ENCODE measurements at regions not wholly inside any gene's neighbourhood (a gene's known extent, or its start where the extent isn't known, plus 50 kb on each side); places are given as distances from the start of the nearest gene placed in this dataset.

GRCh38 chr6:165869526-165869925, 206.5 kb upstream of the PDE10A start:
- DNase-seq (ENCODE audit: low spot score), result no peak
- Histone ChIP-seq H3K36me3 (ENCODE audit: control insufficient read depth in 4 of 4, insufficient read depth in 3 of 4, low read depth in 1 of 4, low read length in 3 of 4) (no peaks in the 10 kb centered on the region), H3K9me3 (ENCODE audit: control insufficient read depth in 4 of 4, low read length in 3 of 4) (peaks cover 0 to 11% (median 4%) of the 10 kb centered on the region in 4 donors), H3K4me3 (ENCODE audit: low read depth in 1 of 3, low read length in 3 of 3) (no peak overlapping the region), H3K4me1 (ENCODE audit: control insufficient read depth in 4 of 4, insufficient read depth in 4 of 4, low read length in 3 of 4) (no peaks in the 10 kb centered on the region), H3K27ac (ENCODE audit: low read depth in 1 of 2, low read length in 2 of 2) (no peak overlapping the region), H3K9ac (ENCODE audit: low read depth in 1 of 2, low read length in 2 of 2) (no peak overlapping the region), H3K27me3 (ENCODE audit: control insufficient read depth in 4 of 4, insufficient read depth in 4 of 4, low read length in 3 of 4) (peaks cover 0 to 2% (median 1%) of the 10 kb centered on the region in 4 donors)
- 85% methylated on average over 3 of the region's 3 CpGs for WGBS
- no peak for TF ChIP-seq JUND (IDR thresholded peaks at IDR 0.05)
- TF ChIP-seq GABPA (IDR thresholded peaks at IDR 0.05 in 1 of 2, conservative IDR thresholded peaks at IDR 0.05 in 1 of 2), result no peak
- TF ChIP-seq, protein P1, sequence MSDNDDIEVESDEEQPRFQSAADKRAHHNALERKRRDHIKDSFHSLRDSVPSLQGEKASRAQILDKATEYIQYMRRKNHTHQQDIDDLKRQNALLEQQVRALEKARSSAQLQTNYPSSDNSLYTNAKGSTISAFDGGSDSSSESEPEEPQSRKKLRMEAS (IDR thresholded peaks at IDR 0.05), result no peak
- no peak for TF ChIP-seq FOXA2 (IDR thresholded peaks at IDR 0.05)
- TF ChIP-seq SP1 (IDR thresholded peaks at IDR 0.05), result no peak
- TF ChIP-seq, protein P2, sequence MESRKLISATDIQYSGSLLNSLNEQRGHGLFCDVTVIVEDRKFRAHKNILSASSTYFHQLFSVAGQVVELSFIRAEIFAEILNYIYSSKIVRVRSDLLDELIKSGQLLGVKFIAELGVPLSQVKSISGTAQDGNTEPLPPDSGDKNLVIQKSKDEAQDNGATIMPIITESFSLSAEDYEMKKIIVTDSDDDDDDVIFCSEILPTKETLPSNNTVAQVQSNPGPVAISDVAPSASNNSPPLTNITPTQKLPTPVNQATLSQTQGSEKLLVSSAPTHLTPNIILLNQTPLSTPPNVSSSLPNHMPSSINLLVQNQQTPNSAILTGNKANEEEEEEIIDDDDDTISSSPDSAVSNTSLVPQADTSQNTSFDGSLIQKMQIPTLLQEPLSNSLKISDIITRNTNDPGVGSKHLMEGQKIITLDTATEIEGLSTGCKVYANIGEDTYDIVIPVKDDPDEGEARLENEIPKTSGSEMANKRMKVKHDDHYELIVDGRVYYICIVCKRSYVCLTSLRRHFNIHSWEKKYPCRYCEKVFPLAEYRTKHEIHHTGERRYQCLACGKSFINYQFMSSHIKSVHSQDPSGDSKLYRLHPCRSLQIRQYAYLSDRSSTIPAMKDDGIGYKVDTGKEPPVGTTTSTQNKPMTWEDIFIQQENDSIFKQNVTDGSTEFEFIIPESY (IDR thresholded peaks at IDR 0.05), result no peak

DNA sequence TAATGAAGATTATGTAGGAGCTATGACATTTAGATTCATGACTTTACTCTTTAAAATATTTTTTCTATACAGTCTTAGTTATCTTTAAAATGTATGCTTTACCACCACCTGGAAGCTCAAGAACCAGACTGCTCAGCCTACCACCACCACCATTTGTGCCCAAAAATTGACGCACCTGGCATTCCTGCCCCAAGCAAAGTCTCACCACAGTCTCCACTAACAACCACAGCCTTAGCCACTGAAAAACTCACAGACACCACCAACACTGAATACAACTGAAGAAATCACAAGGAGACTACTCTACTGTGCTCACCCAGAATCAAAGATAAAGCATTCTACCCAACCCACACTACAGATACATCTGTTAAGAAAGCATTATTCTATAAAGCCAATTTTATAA, 201.9 kb upstream of the PDE10A start:
- DNase-seq (ENCODE audit: low spot score), result no peak
- Histone ChIP-seq H3K36me3 (ENCODE audit: control insufficient read depth in 4 of 4, insufficient read depth in 3 of 4, low read depth in 1 of 4, low read length in 3 of 4) (no peaks in the 10 kb centered on the region), H3K27me3 (ENCODE audit: control insufficient read depth in 4 of 4, insufficient read depth in 4 of 4, low read length in 3 of 4) (no peaks in the 10 kb centered on the region), H3K9ac (ENCODE audit: low read depth in 1 of 2, low read length in 2 of 2) (no peak overlapping the region), H3K9me3 (ENCODE audit: control insufficient read depth in 4 of 4, low read length in 3 of 4) (peaks cover 0 to 11% (median 4%) of the 10 kb centered on the region in 4 donors), H3K4me3 (ENCODE audit: low read depth in 1 of 3, low read length in 3 of 3) (no peak overlapping the region), H3K4me1 (ENCODE audit: control insufficient read depth in 4 of 4, insufficient read depth in 4 of 4, low read length in 3 of 4) (peaks cover 3 to 7% (median 6%) of the 10 kb centered on the region in 4 donors), H3K27ac (ENCODE audit: low read depth in 1 of 2, low read length in 2 of 2) (no peak overlapping the region)
- WGBS, result 87% methylated on average over 1 of the region's 1 CpG
- TF ChIP-seq JUND (IDR thresholded peaks at IDR 0.05) (no peak), RXRA (IDR thresholded peaks at IDR 0.05) (no peak), REST (IDR thresholded peaks at IDR 0.05) (no peak), FOXA1 (IDR thresholded peaks at IDR 0.05) (no peak), HNF4G (IDR thresholded peaks at IDR 0.05) (no peak), ATF3 (IDR thresholded peaks at IDR 0.05) (no peak)

GRCh38 chr6:165864218-165864617, 201.2 kb upstream of the PDE10A start:
- no peaks in the 10 kb centered on the region for H3K36me3 ChIP-seq (ENCODE audit: control insufficient read depth in 4 of 4, insufficient read depth in 3 of 4, low read depth in 1 of 4, low read length in 3 of 4)
- TF ChIP-seq RXRA (IDR thresholded peaks at IDR 0.05), result peak in 1 of 2 donors; percentile 18
- TF ChIP-seq JUND (IDR thresholded peaks at IDR 0.05), result no peak
- peak in 1 of 2 donors; percentile 46 for TF ChIP-seq HNF4A (conservative IDR thresholded peaks at IDR 0.05)
- no peak for TF ChIP-seq NR2F2 (IDR thresholded peaks at IDR 0.05)
- peaks cover 3 to 7% (median 6%) of the 10 kb centered on the region in 4 donors for H3K4me1 ChIP-seq (ENCODE audit: control insufficient read depth in 4 of 4, insufficient read depth in 4 of 4, low read length in 3 of 4)
- H3K9me3 ChIP-seq (ENCODE audit: control insufficient read depth in 4 of 4, low read length in 3 of 4), result peaks cover 0 to 5% (median 2%) of the 10 kb centered on the region in 4 donors
- no peak overlapping the region for H3K4me3 ChIP-seq (ENCODE audit: low read depth in 1 of 3, low read length in 3 of 3)
- no peak overlapping the region for H3K27ac ChIP-seq (ENCODE audit: low read depth in 1 of 2, low read length in 2 of 2)
- H3K9ac ChIP-seq (ENCODE audit: low read depth in 1 of 2, low read length in 2 of 2), result no peak overlapping the region
- H3K27me3 ChIP-seq (ENCODE audit: control insufficient read depth in 4 of 4, insufficient read depth in 4 of 4, low read length in 3 of 4), result no peaks in the 10 kb centered on the region
- no peak for DNase-seq (ENCODE audit: low spot score)
